GM19099 (cell line): ENCODE measurements at regions not wholly inside any gene's neighbourhood (a gene's known extent, or its start where the extent isn't known, plus 50 kb on each side); places are given as distances from the start of the nearest gene placed in this dataset.

Source experiments
- POLR2A ChIP-seq: IDR thresholded peaks from 3 replicates; pipeline ENCODE4 v1.6.1; 2011; ENCODE audit warnings: low read depth; ENCODE audit not compliant: insufficient read length; ENCODE audit errors: extremely low read depth

GRCh38 chr10:3933733-3934132 is 148.7 kb upstream of the KLF6 start:
- TF ChIP-seq POLR2A, result no peak

- no peak for TF ChIP-seq POLR2A
These were observed 147.8 kb upstream of the KLF6 start for GRCh38 chr10:3932597-3933375.

- TF ChIP-seq POLR2A, result no peak
These were observed 146.9 kb upstream of the KLF6 start for GRCh38 chr10:3931901-3932300.

GRCh38 chr10:3931224-3931623 is 146.2 kb upstream of the KLF6 start:
- TF ChIP-seq POLR2A, result no peak

- no peak for TF ChIP-seq POLR2A
These were observed 143.6 kb upstream of the KLF6 start for GRCh38 chr10:3928569-3928968.

GRCh38 chr10:3928078-3928477 is 143.1 kb upstream of the KLF6 start:
- TF ChIP-seq POLR2A, result no peak

GRCh38 chr10:3926675-3927525 is 141.9 kb upstream of the KLF6 start:
- no peak for TF ChIP-seq POLR2A

GRCh38 chr10:3926258-3926657 is 141.2 kb upstream of the KLF6 start:
- no peak for TF ChIP-seq POLR2A

GRCh38 chr10:3925184-3925583 is 140.2 kb upstream of the KLF6 start:
- TF ChIP-seq POLR2A, result no peak

GRCh38 chr10:3924344-3924743 is 139.3 kb upstream of the KLF6 start:
- no peak for TF ChIP-seq POLR2A

GRCh38 chr10:3923033-3923432 is 138.0 kb upstream of the KLF6 start:
- no peak for TF ChIP-seq POLR2A

- TF ChIP-seq POLR2A, result no peak
These were observed 134.8 kb upstream of the KLF6 start for GRCh38 chr10:3919709-3920308.

GRCh38 chr10:3914733-3915132 is 129.7 kb upstream of the KLF6 start:
- no peak for TF ChIP-seq POLR2A

GRCh38 chr10:3911713-3912442 is 126.9 kb upstream of the KLF6 start:
- no peak for TF ChIP-seq POLR2A

GRCh38 chr10:3911241-3911640 is 126.2 kb upstream of the KLF6 start:
- TF ChIP-seq POLR2A, result no peak
